ENCODE measurements at regions not wholly inside any gene's neighbourhood (a gene's known extent, or its start where the extent isn't known, plus 50 kb on each side); places are given as distances from the start of the nearest gene placed in this dataset.

GRCh38 chr20:8935878-8936277 lies 133.0 kb upstream of the PLCB4 start:
- H3K4me3 ChIP-seq (ENCODE audit: low read depth, low read length), result no peak overlapping the region
- no peak overlapping the region for H3K9ac ChIP-seq (ENCODE audit: low read depth, low read length)
- H3K4me1 ChIP-seq (ENCODE audit: control insufficient read depth, insufficient read depth, low read length), result 0 out of 2 replicates have a peak, but pooled peaks cover 7% of the 10 kb centered on the region
- no peaks in the 10 kb centered on the region for H3K36me3 ChIP-seq (ENCODE audit: control insufficient read depth, insufficient read depth, low read length)
- no peaks in the 10 kb centered on the region for H3K27me3 ChIP-seq (ENCODE audit: control insufficient read depth, insufficient read depth, low read length)
- H3K27ac ChIP-seq (ENCODE audit: low read depth, low read length), result no peak overlapping the region
- no peaks in the 10 kb centered on the region for H3K9me3 ChIP-seq (ENCODE audit: control insufficient read depth, insufficient read depth, low read length)

GRCh38 chr20:8938532-8938931 lies 130.4 kb upstream of the PLCB4 start:
- no peak overlapping the region for H3K4me3 ChIP-seq (ENCODE audit: low read depth, low read length)
- no peaks in the 10 kb centered on the region for H3K27me3 ChIP-seq (ENCODE audit: control insufficient read depth, insufficient read depth, low read length)
- H3K9me3 ChIP-seq (ENCODE audit: control insufficient read depth, insufficient read depth, low read length), result no peaks in the 10 kb centered on the region
- no peak overlapping the region for H3K27ac ChIP-seq (ENCODE audit: low read depth, low read length)
- H3K9ac ChIP-seq (ENCODE audit: low read depth, low read length), result no peak overlapping the region
- no peaks in the 10 kb centered on the region for H3K36me3 ChIP-seq (ENCODE audit: control insufficient read depth, insufficient read depth, low read length)
- peaks cover 6% of the 10 kb centered on the region; the same call in 1 of the 2 replicates for H3K4me1 ChIP-seq (ENCODE audit: control insufficient read depth, insufficient read depth, low read length)

GRCh38 chr20:8940326-8940725 lies 128.6 kb upstream of the PLCB4 start:
- no peak overlapping the region for H3K27ac ChIP-seq (ENCODE audit: low read depth, low read length)
- H3K4me1 ChIP-seq (ENCODE audit: control insufficient read depth, insufficient read depth, low read length), result peaks cover 7% of the 10 kb centered on the region; the same call in 1 of the 2 replicates
- H3K27me3 ChIP-seq (ENCODE audit: control insufficient read depth, insufficient read depth, low read length), result no peaks in the 10 kb centered on the region
- no peak overlapping the region for H3K9ac ChIP-seq (ENCODE audit: low read depth, low read length)
- no peaks in the 10 kb centered on the region for H3K36me3 ChIP-seq (ENCODE audit: control insufficient read depth, insufficient read depth, low read length)
- no peak overlapping the region for H3K4me3 ChIP-seq (ENCODE audit: low read depth, low read length)
- no peaks in the 10 kb centered on the region for H3K9me3 ChIP-seq (ENCODE audit: control insufficient read depth, insufficient read depth, low read length)

GRCh38 chr20:8943631-8944030 lies 125.3 kb upstream of the PLCB4 start:
- H3K36me3 ChIP-seq (ENCODE audit: control insufficient read depth, insufficient read depth, low read length), result no peaks in the 10 kb centered on the region
- H3K27me3 ChIP-seq (ENCODE audit: control insufficient read depth, insufficient read depth, low read length), result no peaks in the 10 kb centered on the region
- no peak overlapping the region for H3K9ac ChIP-seq (ENCODE audit: low read depth, low read length)
- peaks cover 7% of the 10 kb centered on the region; the same call in 1 of the 2 replicates for H3K4me1 ChIP-seq (ENCODE audit: control insufficient read depth, insufficient read depth, low read length)
- no peak overlapping the region for H3K4me3 ChIP-seq (ENCODE audit: low read depth, low read length)
- no peak overlapping the region for H3K27ac ChIP-seq (ENCODE audit: low read depth, low read length)
- no peaks in the 10 kb centered on the region for H3K9me3 ChIP-seq (ENCODE audit: control insufficient read depth, insufficient read depth, low read length)

GRCh38 chr20:8946036-8946940 lies 122.6 kb upstream of the PLCB4 start:
- no peaks in the 10 kb centered on the region for H3K36me3 ChIP-seq (ENCODE audit: control insufficient read depth, insufficient read depth, low read length)
- no peaks in the 10 kb centered on the region for H3K9me3 ChIP-seq (ENCODE audit: control insufficient read depth, insufficient read depth, low read length)
- no peak overlapping the region for H3K27ac ChIP-seq (ENCODE audit: low read depth, low read length)
- no peak overlapping the region for H3K4me3 ChIP-seq (ENCODE audit: low read depth, low read length)
- no peak overlapping the region for H3K9ac ChIP-seq (ENCODE audit: low read depth, low read length)
- peaks cover 7% of the 10 kb centered on the region; the same call in 1 of the 2 replicates for H3K4me1 ChIP-seq (ENCODE audit: control insufficient read depth, insufficient read depth, low read length)
- no peaks in the 10 kb centered on the region for H3K27me3 ChIP-seq (ENCODE audit: control insufficient read depth, insufficient read depth, low read length)

- Histone ChIP-seq H3K4me1 (ENCODE audit: control insufficient read depth, insufficient read depth, low read length) (peaks cover 4% of the 10 kb centered on the region; the same call in 1 of the 2 replicates), H3K9me3 (ENCODE audit: control insufficient read depth, insufficient read depth, low read length) (no peaks in the 10 kb centered on the region), H3K36me3 (ENCODE audit: control insufficient read depth, insufficient read depth, low read length) (no peaks in the 10 kb centered on the region), H3K9ac (ENCODE audit: low read depth, low read length) (no peak overlapping the region), H3K27ac (ENCODE audit: low read depth, low read length) (no peak overlapping the region), H3K27me3 (ENCODE audit: control insufficient read depth, insufficient read depth, low read length) (no peaks in the 10 kb centered on the region), H3K4me3 (ENCODE audit: low read depth, low read length) (no peak overlapping the region)
Observed at GRCh38 chr20:8948442-8949020, 120.4 kb upstream of the PLCB4 start.

- Histone ChIP-seq H3K9me3 (ENCODE audit: control insufficient read depth, insufficient read depth, low read length) (no peaks in the 10 kb centered on the region), H3K27me3 (ENCODE audit: control insufficient read depth, insufficient read depth, low read length) (no peaks in the 10 kb centered on the region), H3K4me1 (ENCODE audit: control insufficient read depth, insufficient read depth, low read length) (no peaks in the 10 kb centered on the region), H3K27ac (ENCODE audit: low read depth, low read length) (no peak overlapping the region), H3K4me3 (ENCODE audit: low read depth, low read length) (no peak overlapping the region), H3K9ac (ENCODE audit: low read depth, low read length) (no peak overlapping the region), H3K36me3 (ENCODE audit: control insufficient read depth, insufficient read depth, low read length) (no peaks in the 10 kb centered on the region)
Observed at GRCh38 chr20:8951164-8951563, 117.7 kb upstream of the PLCB4 start.

- no peak overlapping the region for H3K4me3 ChIP-seq (ENCODE audit: low read depth, low read length)
- no peak overlapping the region for H3K9ac ChIP-seq (ENCODE audit: low read depth, low read length)
- H3K4me1 ChIP-seq (ENCODE audit: control insufficient read depth, insufficient read depth, low read length), result no peaks in the 10 kb centered on the region
- H3K9me3 ChIP-seq (ENCODE audit: control insufficient read depth, insufficient read depth, low read length), result no peaks in the 10 kb centered on the region
- no peaks in the 10 kb centered on the region for H3K27me3 ChIP-seq (ENCODE audit: control insufficient read depth, insufficient read depth, low read length)
- no peaks in the 10 kb centered on the region for H3K36me3 ChIP-seq (ENCODE audit: control insufficient read depth, insufficient read depth, low read length)
- no peak overlapping the region for H3K27ac ChIP-seq (ENCODE audit: low read depth, low read length)
Observed at GRCh38 chr20:8952721-8953120, 116.2 kb upstream of the PLCB4 start.

GRCh38 chr20:8953300-8953699 lies 115.6 kb upstream of the PLCB4 start:
- Histone ChIP-seq H3K9me3 (ENCODE audit: control insufficient read depth, insufficient read depth, low read length) (no peaks in the 10 kb centered on the region), H3K36me3 (ENCODE audit: control insufficient read depth, insufficient read depth, low read length) (no peaks in the 10 kb centered on the region), H3K4me1 (ENCODE audit: control insufficient read depth, insufficient read depth, low read length) (no peaks in the 10 kb centered on the region), H3K9ac (ENCODE audit: low read depth, low read length) (no peak overlapping the region), H3K4me3 (ENCODE audit: low read depth, low read length) (no peak overlapping the region), H3K27ac (ENCODE audit: low read depth, low read length) (no peak overlapping the region), H3K27me3 (ENCODE audit: control insufficient read depth, insufficient read depth, low read length) (no peaks in the 10 kb centered on the region)

- no peak overlapping the region for H3K4me3 ChIP-seq (ENCODE audit: low read depth, low read length)
- no peak overlapping the region for H3K27ac ChIP-seq (ENCODE audit: low read depth, low read length)
- no peaks in the 10 kb centered on the region for H3K27me3 ChIP-seq (ENCODE audit: control insufficient read depth, insufficient read depth, low read length)
- H3K36me3 ChIP-seq (ENCODE audit: control insufficient read depth, insufficient read depth, low read length), result no peaks in the 10 kb centered on the region
- no peaks in the 10 kb centered on the region for H3K4me1 ChIP-seq (ENCODE audit: control insufficient read depth, insufficient read depth, low read length)
- H3K9me3 ChIP-seq (ENCODE audit: control insufficient read depth, insufficient read depth, low read length), result no peaks in the 10 kb centered on the region
- no peak overlapping the region for H3K9ac ChIP-seq (ENCODE audit: low read depth, low read length)
Observed at GRCh38 chr20:8960241-8960640, 108.6 kb upstream of the PLCB4 start.

GRCh38 chr20:8963330-8963729 lies 105.6 kb upstream of the PLCB4 start:
- H3K36me3 ChIP-seq (ENCODE audit: control insufficient read depth, insufficient read depth, low read length), result no peaks in the 10 kb centered on the region
- H3K4me3 ChIP-seq (ENCODE audit: low read depth, low read length), result no peak overlapping the region
- H3K27ac ChIP-seq (ENCODE audit: low read depth, low read length), result no peak overlapping the region
- no peak overlapping the region for H3K9ac ChIP-seq (ENCODE audit: low read depth, low read length)
- H3K4me1 ChIP-seq (ENCODE audit: control insufficient read depth, insufficient read depth, low read length), result no peaks in the 10 kb centered on the region
- H3K9me3 ChIP-seq (ENCODE audit: control insufficient read depth, insufficient read depth, low read length), result no peaks in the 10 kb centered on the region; the same call in 1 of the 2 replicates
- no peaks in the 10 kb centered on the region for H3K27me3 ChIP-seq (ENCODE audit: control insufficient read depth, insufficient read depth, low read length)

Data from HUES48 (cell line).